Fibroblast of pulmonary artery (primary cell): ENCODE measurements at regions not wholly inside any gene's neighbourhood (a gene's known extent, or its start where the extent isn't known, plus 50 kb on each side); places are given as distances from the start of the nearest gene placed in this dataset.

Experiments used
- DNase-seq: peaks from one replicate; pipeline ENCODE4 v3.0.0-alpha.2; 2010; ENCODE audit warnings: low read depth
- H3K4me3 ChIP-seq: replicated peaks from 2 replicates; pipeline ENCODE4 v1.5.1; 2011; ENCODE audit warnings: low read depth, mild to moderate bottlenecking, control low read depth, low read length, moderate library complexity
- CTCF ChIP-seq: IDR thresholded peaks from 2 replicates; pipeline ENCODE4 v1.5.1; 2011; ENCODE audit warnings: mild to moderate bottlenecking, control low read depth, low read length, inconsistent platforms; ENCODE audit errors: missing control alignments

- no peak overlapping the region for H3K4me3 ChIP-seq
- DNase-seq = no peak
- no peak for TF ChIP-seq CTCF
These were observed 313.4 kb downstream of the HAPSTR1 start for GRCh38 chr16:9404811-9405210.

GRCh38 chr16:9406038-9406712 lies 314.7 kb downstream of the HAPSTR1 start:
- H3K4me3 ChIP-seq = no peak overlapping the region
- no peak for DNase-seq
- no peak for TF ChIP-seq CTCF

- no peak for TF ChIP-seq CTCF
- DNase-seq = no peak
- H3K4me3 ChIP-seq = no peak overlapping the region
These were observed 315.8 kb downstream of the HAPSTR1 start for GRCh38 chr16:9407206-9407758.

GRCh38 chr16:9408297-9408878 lies 316.9 kb downstream of the HAPSTR1 start:
- no peak for DNase-seq
- TF ChIP-seq CTCF = no peak
- no peak overlapping the region for H3K4me3 ChIP-seq

- no peak for TF ChIP-seq CTCF
- DNase-seq = no peak
- no peak overlapping the region for H3K4me3 ChIP-seq
These were observed 318.4 kb downstream of the HAPSTR1 start for GRCh38 chr16:9409560-9410493.

GRCh38 chr16:9411426-9411825 lies 320.0 kb downstream of the HAPSTR1 start:
- no peak for DNase-seq
- TF ChIP-seq CTCF = no peak
- no peak overlapping the region for H3K4me3 ChIP-seq
